C4-2B (cell line): ENCODE measurements at regions not wholly inside any gene's neighbourhood (a gene's known extent, or its start where the extent isn't known, plus 50 kb on each side); places are given as distances from the start of the nearest gene placed in this dataset.

Experiments
- H3K27ac ChIP-seq: fragments of 450-650 bp; 2 replicates; pipeline ENCODE4 v1.5.1; 2017
- CTCF ChIP-seq: fragments of 450-650 bp; conservative IDR thresholded peaks from 2 replicates; pipeline ENCODE4 v1.5.1; 2017; ENCODE audit warnings: mild to moderate bottlenecking
- ZFX ChIP-seq: fragments of 450-650 bp; IDR thresholded peaks from 2 replicates; pipeline ENCODE4 v1.6.1; 2017

- H3K27ac ChIP-seq: no peak overlapping the region
- TF ChIP-seq CTCF (no peak), ZFX (no peak)
Observed at GRCh38 chr14:34180434-34180833, 229.6 kb upstream of the EGLN3 start.

GRCh38 chr14:34179727-34180126, 228.9 kb upstream of the EGLN3 start:
- no peak overlapping the region for H3K27ac ChIP-seq
- TF ChIP-seq CTCF (no peak), ZFX (no peak)

GRCh38 chr14:34177466-34177865, 226.6 kb upstream of the EGLN3 start:
- TF ChIP-seq ZFX (no peak), CTCF (no peak)
- H3K27ac ChIP-seq: no peak overlapping the region

DNA sequence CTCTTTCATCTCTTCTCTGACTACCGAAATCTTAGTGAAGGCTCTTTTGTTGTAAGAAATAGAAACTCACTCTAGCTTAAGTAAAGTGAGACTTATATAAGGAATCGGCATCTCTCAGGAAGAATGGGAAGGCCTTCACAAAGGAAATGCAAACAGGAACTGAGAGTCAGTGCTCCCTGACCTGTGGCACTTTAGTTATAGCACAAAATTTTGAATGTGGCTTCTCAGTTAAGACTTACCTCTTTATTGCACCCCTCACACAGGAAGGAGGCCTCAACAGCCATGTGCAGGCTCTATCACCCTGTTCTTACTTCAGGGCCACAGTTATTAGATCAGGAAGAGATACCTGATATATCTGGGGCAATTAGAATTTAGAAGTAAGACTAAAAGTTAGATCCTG, 224.7 kb upstream of the EGLN3 start:
- no peak for TF ChIP-seq ZFX
- no peak for TF ChIP-seq CTCF
- H3K27ac ChIP-seq: no peak overlapping the region

- TF ChIP-seq ZFX: no peak
- no peak for TF ChIP-seq CTCF
- no peak overlapping the region for H3K27ac ChIP-seq
Observed at GRCh38 chr14:34174973-34175372, 224.1 kb upstream of the EGLN3 start.

GRCh38 chr14:34173916-34174315, 223.0 kb upstream of the EGLN3 start:
- no peak overlapping the region for H3K27ac ChIP-seq
- TF ChIP-seq ZFX (no peak), CTCF (no peak)

DNA sequence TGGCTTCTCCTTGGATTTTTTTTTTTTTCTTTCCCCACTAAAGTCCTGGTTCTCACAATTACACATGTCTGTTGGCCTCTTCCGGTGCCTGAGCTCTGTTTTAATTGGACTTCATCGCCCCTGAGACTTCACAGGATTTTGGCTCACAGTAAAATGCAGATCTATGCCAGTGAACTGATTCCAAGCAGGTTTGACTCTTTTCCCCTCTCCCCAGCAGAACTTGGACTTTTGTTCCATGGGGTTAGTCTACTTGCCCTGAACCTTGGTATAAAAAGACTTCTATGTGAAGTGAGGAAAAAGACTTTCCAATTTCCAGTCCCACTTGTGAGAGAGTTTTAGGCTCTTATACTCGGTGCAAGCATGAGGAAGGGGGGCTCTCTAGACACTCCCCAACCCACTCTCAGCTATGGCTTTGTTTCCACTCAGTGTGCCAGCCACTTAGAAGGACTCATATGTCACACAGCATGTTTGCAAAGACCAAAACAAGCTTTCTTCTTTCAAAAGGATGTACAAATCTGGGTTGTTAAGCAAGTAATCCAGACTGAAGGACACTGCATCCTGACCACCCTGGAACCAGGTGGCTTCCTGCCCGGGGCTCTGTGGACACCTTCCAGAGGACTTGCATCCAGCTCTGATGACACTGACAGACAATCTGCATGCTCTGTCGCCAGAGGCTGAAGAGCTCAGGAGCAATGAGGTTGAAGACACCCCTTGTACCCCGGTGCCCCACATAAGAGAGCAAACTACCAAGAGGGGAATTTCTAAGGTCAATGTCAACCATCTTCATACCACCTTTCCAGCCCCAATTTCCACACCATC, 221.9 kb upstream of the EGLN3 start:
- no peak for TF ChIP-seq CTCF
- no peak for TF ChIP-seq ZFX
- H3K27ac ChIP-seq: no peak overlapping the region
